ENCODE measurements at regions not wholly inside any gene's neighbourhood (a gene's known extent, or its start where the extent isn't known, plus 50 kb on each side); places are given as distances from the start of the nearest gene placed in this dataset.

DNA sequence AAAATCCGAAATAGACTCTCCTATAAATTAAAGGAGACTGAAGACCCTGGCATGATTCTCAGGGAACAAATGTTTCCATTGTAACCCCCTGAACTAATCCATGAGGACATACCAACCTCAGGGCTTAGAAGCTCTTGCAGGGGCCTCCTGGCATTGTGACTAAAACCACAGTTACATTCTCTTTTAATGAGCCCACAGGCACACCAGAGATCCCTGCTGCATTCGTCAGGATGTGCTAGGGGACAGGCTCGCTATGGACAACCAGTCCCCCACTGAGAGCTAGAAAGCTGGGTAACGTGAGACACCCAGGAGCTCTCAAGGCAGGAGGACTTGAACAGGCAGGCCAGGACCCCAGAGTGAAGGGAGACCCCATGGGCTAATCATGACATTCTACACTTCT, 140.6 kb upstream of the TNRC6C start:
- ATAC-seq (ENCODE audit: low read depth in 2 of 2) (no peak), DNase-seq (no peak)
- no peaks in the 10 kb centered on the region for H3K27me3 ChIP-seq (ENCODE audit: control insufficient read depth, insufficient read depth, low read length)
- H3K27me3 Mint-ChIP-seq, result peaks cover 5% of the 10 kb centered on the region
- H3K9me3 ChIP-seq (ENCODE audit: control insufficient read depth in 2 of 2, low read length in 2 of 2), result no peaks in the 10 kb centered on the region
- no peak overlapping the region for H3K27ac ChIP-seq (ENCODE audit: insufficient read depth, low read length, poor library complexity, severe bottlenecking)
- H3K36me3 Mint-ChIP-seq, result no peaks in the 10 kb centered on the region
- H3K27ac Mint-ChIP-seq, result peak overlapping the region in 1 of 3 donors; percentile 26
- H3K4me1 ChIP-seq (ENCODE audit: control insufficient read depth, insufficient read depth, low read length, poor library complexity, severe bottlenecking), result no peaks in the 10 kb centered on the region
- H3K4me1 Mint-ChIP-seq, result peaks cover 0 to 7% (median 1%) of the 10 kb centered on the region in 4 donors
- no peaks in the 10 kb centered on the region for H3K9me3 Mint-ChIP-seq
- H3K36me3 ChIP-seq (ENCODE audit: control insufficient read depth, insufficient read depth, low read length), result no peaks in the 10 kb centered on the region
- no peak overlapping the region for H3K4me3 ChIP-seq (ENCODE audit: low read depth, low read length)
- no peak overlapping the region for H3K4me3 Mint-ChIP-seq

DNA sequence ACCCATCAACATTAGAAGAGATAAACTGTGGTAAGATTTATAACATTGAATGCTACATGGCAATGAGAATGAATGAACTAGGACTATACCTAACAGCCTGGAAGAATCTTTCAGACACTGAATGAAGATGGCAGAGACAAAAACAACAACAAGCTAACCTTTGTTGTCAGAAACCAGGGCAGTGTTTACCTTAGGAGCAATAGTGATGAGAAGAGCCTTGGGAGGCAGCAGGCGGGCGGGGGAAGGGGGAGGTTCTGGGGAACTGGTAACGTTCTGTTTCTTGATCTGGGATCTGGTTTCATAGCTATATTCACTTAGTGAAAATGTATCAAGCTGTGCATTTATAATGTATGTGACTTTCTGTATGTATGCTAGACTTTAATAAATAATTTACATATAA, 139.0 kb upstream of the TNRC6C start:
- H3K27ac Mint-ChIP-seq, result no peak overlapping the region
- peaks cover 0 to 7% (median 3%) of the 10 kb centered on the region in 4 donors for H3K4me1 Mint-ChIP-seq
- no peak for DNase-seq
- H3K4me3 ChIP-seq (ENCODE audit: low read depth, low read length), result no peak overlapping the region
- H3K4me3 Mint-ChIP-seq, result no peak overlapping the region
- ATAC-seq (ENCODE audit: low read depth in 2 of 2), result no peak
- no peaks in the 10 kb centered on the region for H3K9me3 Mint-ChIP-seq
- H3K4me1 ChIP-seq (ENCODE audit: control insufficient read depth, insufficient read depth, low read length, poor library complexity, severe bottlenecking), result no peaks in the 10 kb centered on the region
- H3K36me3 ChIP-seq (ENCODE audit: control insufficient read depth, insufficient read depth, low read length), result no peaks in the 10 kb centered on the region
- H3K9me3 ChIP-seq (ENCODE audit: control insufficient read depth in 2 of 2, low read length in 2 of 2), result no peaks in the 10 kb centered on the region
- H3K36me3 Mint-ChIP-seq, result no peaks in the 10 kb centered on the region
- H3K27ac ChIP-seq (ENCODE audit: insufficient read depth, low read length, poor library complexity, severe bottlenecking), result no peak overlapping the region
- H3K27me3 Mint-ChIP-seq, result peaks cover 5% of the 10 kb centered on the region
- no peaks in the 10 kb centered on the region for H3K27me3 ChIP-seq (ENCODE audit: control insufficient read depth, insufficient read depth, low read length)

- Mint-ChIP-seq H3K36me3 (no peaks in the 10 kb centered on the region), H3K27ac (no peak overlapping the region), H3K9me3 (no peaks in the 10 kb centered on the region), H3K27me3 (peaks cover 5% of the 10 kb centered on the region), H3K4me1 (peaks cover 2 to 7% (median 4%) of the 10 kb centered on the region in 4 donors), H3K4me3 (no peak overlapping the region)
- no peak overlapping the region for H3K4me3 ChIP-seq (ENCODE audit: low read depth, low read length)
- H3K27ac ChIP-seq (ENCODE audit: insufficient read depth, low read length, poor library complexity, severe bottlenecking), result no peak overlapping the region
- H3K9me3 ChIP-seq (ENCODE audit: control insufficient read depth in 2 of 2, low read length in 2 of 2), result no peaks in the 10 kb centered on the region
- no peak for DNase-seq
- no peaks in the 10 kb centered on the region for H3K36me3 ChIP-seq (ENCODE audit: control insufficient read depth, insufficient read depth, low read length)
- H3K27me3 ChIP-seq (ENCODE audit: control insufficient read depth, insufficient read depth, low read length), result no peaks in the 10 kb centered on the region
- ATAC-seq (ENCODE audit: low read depth in 2 of 2), result no peak
- no peaks in the 10 kb centered on the region for H3K4me1 ChIP-seq (ENCODE audit: control insufficient read depth, insufficient read depth, low read length, poor library complexity, severe bottlenecking)
Measured at GRCh38 chr17:77821114-77821513, 137.4 kb upstream of the TNRC6C start.

DNA sequence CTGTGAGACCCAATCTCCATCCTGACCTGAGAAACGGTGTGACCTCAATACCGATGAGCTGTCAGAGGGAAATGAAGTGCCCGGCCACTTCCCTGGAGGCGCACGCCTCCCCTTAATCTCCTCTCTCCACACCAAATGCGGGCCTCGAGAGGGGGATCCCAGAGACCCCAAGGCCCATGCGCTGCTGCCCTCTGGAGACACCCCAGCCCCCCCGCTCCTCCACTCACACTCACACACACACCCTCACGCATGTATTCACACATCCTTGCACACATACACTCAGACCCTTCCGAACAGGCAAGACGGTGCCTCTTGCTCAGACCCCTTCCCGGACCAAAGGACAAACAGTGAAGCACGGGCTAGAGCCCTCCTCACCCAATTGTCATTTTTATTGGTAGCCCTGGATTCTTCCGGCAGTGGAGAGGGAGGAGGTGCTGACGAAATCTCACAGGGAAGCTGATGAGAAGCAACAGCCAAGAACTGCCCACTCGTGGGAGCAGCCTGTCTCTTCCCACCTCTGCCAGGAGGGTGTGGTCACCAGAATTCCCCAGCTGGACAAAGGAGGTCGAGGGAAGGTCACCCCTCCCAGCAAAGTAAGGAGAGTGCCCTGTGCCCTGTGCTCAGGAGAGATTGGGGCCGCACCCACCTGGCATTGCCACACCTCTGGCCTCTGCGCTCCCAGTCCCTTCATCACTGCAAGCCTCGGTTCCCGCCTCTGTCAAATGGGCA, 136.0 kb upstream of the TNRC6C start:
- Histone ChIP-seq H3K36me3 (ENCODE audit: control insufficient read depth, insufficient read depth, low read length) (no peaks in the 10 kb centered on the region), H3K27me3 (ENCODE audit: control insufficient read depth, insufficient read depth, low read length) (no peaks in the 10 kb centered on the region), H3K4me1 (ENCODE audit: control insufficient read depth, insufficient read depth, low read length, poor library complexity, severe bottlenecking) (no peaks in the 10 kb centered on the region), H3K4me3 (ENCODE audit: low read depth, low read length) (no peak overlapping the region), H3K27ac (ENCODE audit: insufficient read depth, low read length, poor library complexity, severe bottlenecking) (no peak overlapping the region), H3K9me3 (ENCODE audit: control insufficient read depth in 2 of 2, low read length in 2 of 2) (no peaks in the 10 kb centered on the region)
- Mint-ChIP-seq H3K4me3 (no peak overlapping the region), H3K36me3 (no peaks in the 10 kb centered on the region), H3K9me3 (no peaks in the 10 kb centered on the region), H3K27ac (no peak overlapping the region), H3K4me1 (peaks cover 2 to 8% (median 7%) of the 10 kb centered on the region in 4 donors), H3K27me3 (peaks cover 5% of the 10 kb centered on the region)
- DNase-seq (no peak), ATAC-seq (ENCODE audit: low read depth in 2 of 2) (no peak)

- no peak for ATAC-seq (ENCODE audit: low read depth in 2 of 2)
- DNase-seq, result no peak
- Histone ChIP-seq H3K27me3 (ENCODE audit: control insufficient read depth, insufficient read depth, low read length) (no peaks in the 10 kb centered on the region), H3K4me3 (ENCODE audit: low read depth, low read length) (no peak overlapping the region), H3K36me3 (ENCODE audit: control insufficient read depth, insufficient read depth, low read length) (no peaks in the 10 kb centered on the region), H3K4me1 (ENCODE audit: control insufficient read depth, insufficient read depth, low read length, poor library complexity, severe bottlenecking) (no peaks in the 10 kb centered on the region), H3K27ac (ENCODE audit: insufficient read depth, low read length, poor library complexity, severe bottlenecking) (no peak overlapping the region), H3K9me3 (ENCODE audit: control insufficient read depth in 2 of 2, low read length in 2 of 2) (no peaks in the 10 kb centered on the region)
- Mint-ChIP-seq H3K9me3 (no peaks in the 10 kb centered on the region), H3K36me3 (no peaks in the 10 kb centered on the region), H3K4me1 (peaks cover 2 to 17% (median 8%) of the 10 kb centered on the region in 4 donors), H3K27ac (peak overlapping the region in 1 of 3 donors; percentile 12), H3K27me3 (no peaks in the 10 kb centered on the region), H3K4me3 (no peak overlapping the region)
Measured at GRCh38 chr17:77824102-77824779, 134.3 kb upstream of the TNRC6C start.

DNA sequence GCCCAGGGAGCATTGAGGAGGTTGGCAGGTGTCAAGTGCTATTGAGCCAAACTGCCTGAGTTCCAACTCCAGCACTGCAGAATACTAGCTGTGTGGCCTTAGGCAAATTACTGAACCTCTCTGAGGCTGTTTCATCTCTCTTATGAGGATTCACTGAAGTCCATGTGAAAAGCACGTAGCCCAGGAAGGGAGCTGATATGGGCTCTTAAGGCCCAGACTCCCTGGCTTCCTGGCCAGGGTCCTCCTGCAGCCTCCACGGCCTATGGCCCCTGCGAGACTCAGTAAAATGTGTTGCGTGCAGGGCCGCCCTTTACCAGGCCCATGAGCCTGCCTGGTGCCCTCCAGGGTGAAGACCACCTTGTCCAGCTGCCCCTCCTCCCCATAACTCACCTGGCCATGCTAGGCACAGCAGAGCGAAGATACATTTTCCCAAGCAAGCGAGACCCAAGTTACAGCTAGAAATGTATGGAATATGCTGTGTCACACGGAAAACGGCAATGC, 133.7 kb upstream of the TNRC6C start:
- Mint-ChIP-seq H3K27ac (peak overlapping the region in 1 of 3 donors; percentile 14), H3K36me3 (no peaks in the 10 kb centered on the region), H3K4me3 (no peak overlapping the region), H3K4me1 (peaks cover 2 to 23% (median 8%) of the 10 kb centered on the region in 4 donors), H3K27me3 (no peaks in the 10 kb centered on the region), H3K9me3 (no peaks in the 10 kb centered on the region)
- H3K4me3 ChIP-seq (ENCODE audit: low read depth, low read length), result no peak overlapping the region
- H3K27ac ChIP-seq (ENCODE audit: insufficient read depth, low read length, poor library complexity, severe bottlenecking), result no peak overlapping the region
- ATAC-seq (ENCODE audit: low read depth in 2 of 2) (no peak), DNase-seq (no peak)
- no peaks in the 10 kb centered on the region for H3K27me3 ChIP-seq (ENCODE audit: control insufficient read depth, insufficient read depth, low read length)
- H3K4me1 ChIP-seq (ENCODE audit: control insufficient read depth, insufficient read depth, low read length, poor library complexity, severe bottlenecking), result peaks cover 5% of the 10 kb centered on the region
- H3K9me3 ChIP-seq (ENCODE audit: control insufficient read depth in 2 of 2, low read length in 2 of 2), result no peaks in the 10 kb centered on the region
- H3K36me3 ChIP-seq (ENCODE audit: control insufficient read depth, insufficient read depth, low read length), result no peaks in the 10 kb centered on the region

DNA sequence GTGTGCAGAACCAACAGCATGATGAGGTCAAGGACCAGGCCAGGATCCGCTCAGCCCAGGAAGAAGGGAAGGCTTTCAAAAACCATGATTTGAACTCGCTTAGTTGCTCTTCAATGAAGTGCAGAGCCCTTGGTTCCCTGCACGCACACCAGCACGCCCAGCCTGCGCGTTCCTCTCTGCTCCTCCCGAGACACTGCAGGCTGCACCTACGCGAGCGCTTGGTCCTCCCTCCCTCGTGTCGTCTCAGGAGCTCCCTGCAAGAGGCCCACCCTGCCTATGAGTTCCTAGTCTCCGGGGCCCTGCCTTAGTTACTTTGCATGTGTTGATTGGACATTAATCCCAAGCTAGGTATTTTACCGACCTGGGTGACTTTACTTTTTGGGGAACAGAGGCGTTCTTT, 132.9 kb upstream of the TNRC6C start:
- no peak for ATAC-seq (ENCODE audit: low read depth in 2 of 2)
- Histone ChIP-seq H3K4me3 (ENCODE audit: low read depth, low read length) (no peak overlapping the region), H3K4me1 (ENCODE audit: control insufficient read depth, insufficient read depth, low read length, poor library complexity, severe bottlenecking) (peaks cover 12% of the 10 kb centered on the region), H3K36me3 (ENCODE audit: control insufficient read depth, insufficient read depth, low read length) (no peaks in the 10 kb centered on the region), H3K27ac (ENCODE audit: insufficient read depth, low read length, poor library complexity, severe bottlenecking) (no peak overlapping the region), H3K27me3 (ENCODE audit: control insufficient read depth, insufficient read depth, low read length) (no peaks in the 10 kb centered on the region), H3K9me3 (ENCODE audit: control insufficient read depth in 2 of 2, low read length in 2 of 2) (no peaks in the 10 kb centered on the region)
- Mint-ChIP-seq H3K36me3 (no peaks in the 10 kb centered on the region), H3K4me3 (no peak overlapping the region), H3K4me1 (peaks cover 2 to 31% (median 6%) of the 10 kb centered on the region in 4 donors), H3K27ac (no peak overlapping the region), H3K27me3 (no peaks in the 10 kb centered on the region), H3K9me3 (no peaks in the 10 kb centered on the region)
- no peak for DNase-seq
